ENCODE measurements at regions not wholly inside any gene's neighbourhood (a gene's known extent, or its start where the extent isn't known, plus 50 kb on each side); places are given as distances from the start of the nearest gene placed in this dataset.

DNA sequence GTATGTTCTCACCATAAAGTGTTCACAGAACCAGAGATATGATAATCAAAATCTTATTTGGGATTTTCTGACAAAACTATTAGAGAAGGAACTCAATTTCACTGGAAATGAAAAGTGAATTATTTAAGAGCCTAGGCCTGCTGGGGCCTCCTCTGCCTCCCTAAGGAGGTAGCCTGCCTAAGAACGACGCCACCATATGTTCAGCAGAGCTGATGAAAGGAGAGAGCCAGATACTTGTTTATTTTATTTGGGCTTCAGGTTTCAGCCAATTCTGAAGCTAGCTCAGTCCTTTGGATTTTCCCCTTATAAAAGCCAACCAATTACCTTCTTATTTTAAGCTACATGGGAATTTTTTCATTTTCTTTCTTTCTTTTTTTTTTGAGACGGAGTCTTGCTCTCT is 433.1 kb upstream of the MAP2 start:
- TF ChIP-seq, protein P1, sequence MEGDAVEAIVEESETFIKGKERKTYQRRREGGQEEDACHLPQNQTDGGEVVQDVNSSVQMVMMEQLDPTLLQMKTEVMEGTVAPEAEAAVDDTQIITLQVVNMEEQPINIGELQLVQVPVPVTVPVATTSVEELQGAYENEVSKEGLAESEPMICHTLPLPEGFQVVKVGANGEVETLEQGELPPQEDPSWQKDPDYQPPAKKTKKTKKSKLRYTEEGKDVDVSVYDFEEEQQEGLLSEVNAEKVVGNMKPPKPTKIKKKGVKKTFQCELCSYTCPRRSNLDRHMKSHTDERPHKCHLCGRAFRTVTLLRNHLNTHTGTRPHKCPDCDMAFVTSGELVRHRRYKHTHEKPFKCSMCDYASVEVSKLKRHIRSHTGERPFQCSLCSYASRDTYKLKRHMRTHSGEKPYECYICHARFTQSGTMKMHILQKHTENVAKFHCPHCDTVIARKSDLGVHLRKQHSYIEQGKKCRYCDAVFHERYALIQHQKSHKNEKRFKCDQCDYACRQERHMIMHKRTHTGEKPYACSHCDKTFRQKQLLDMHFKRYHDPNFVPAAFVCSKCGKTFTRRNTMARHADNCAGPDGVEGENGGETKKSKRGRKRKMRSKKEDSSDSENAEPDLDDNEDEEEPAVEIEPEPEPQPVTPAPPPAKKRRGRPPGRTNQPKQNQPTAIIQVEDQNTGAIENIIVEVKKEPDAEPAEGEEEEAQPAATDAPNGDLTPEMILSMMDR (IDR thresholded peaks at IDR 0.05): no peak
- H3K79me2 ChIP-seq (ENCODE audit: control insufficient read depth, insufficient read depth, low read length): no peaks in the 10 kb centered on the region
- no peaks in the 10 kb centered on the region for H3K4me1 ChIP-seq (ENCODE audit: control insufficient read depth in 2 of 2, insufficient read depth in 2 of 2, low read length in 2 of 2)
- H3K36me3 ChIP-seq (replicated peaks in 1 of 2; ENCODE audit: control extremely low read depth in 1 of 2, control insufficient read depth in 1 of 2, extremely low read depth in 1 of 2, insufficient read depth in 2 of 2, low read length in 1 of 2): no peaks in the 10 kb centered on the region
- Mint-ChIP-seq H3K4me3 (no peak overlapping the region), H3K9me3 (ENCODE audit: insufficient read depth) (no peaks in the 10 kb centered on the region), H3K27ac (no peak overlapping the region), H3K27me3 (no peaks in the 10 kb centered on the region), H3K4me1 (no peaks in the 10 kb centered on the region)
- ATAC-seq (ENCODE audit: low read depth) (no peak), DNase-seq (no peak)
- H3K9ac ChIP-seq (ENCODE audit: low read length): no peak overlapping the region
- no peak overlapping the region for H3K27ac ChIP-seq (ENCODE audit: low read length in 2 of 2)
- H2AFZ ChIP-seq (ENCODE audit: insufficient read depth, low read depth, low read length, poor library complexity, severe bottlenecking): no peak overlapping the region
- no peaks in the 10 kb centered on the region for H4K20me1 ChIP-seq (ENCODE audit: control insufficient read depth, insufficient read depth, low read length, poor library complexity, severe bottlenecking)
- H3K9me3 ChIP-seq (ENCODE audit: control extremely low read depth in 1 of 3, control insufficient read depth in 2 of 3, insufficient read depth in 1 of 3, low read length in 2 of 3): peaks cover 0 to 4% (median 0%) of the 10 kb centered on the region in 3 donors
- WGBS (ENCODE audit: insufficient coverage): 83% methylated on average over 1 of the region's 3 CpGs
- ChIA-PET POLR2A (no interaction called here), CTCF (interaction anchor here (0.7 kb wide), 1 partner anchor 582 kb away, joined by 5 read pairs; no protein-coding TSS in a partner anchor)
- intact Hi-C loops (cut with micrococcal nuclease): no loop called here
- no peaks in the 10 kb centered on the region for H3K27me3 ChIP-seq (replicated peaks in 1 of 4; ENCODE audit: control extremely low read depth in 1 of 4, control insufficient read depth in 3 of 4, insufficient read depth in 4 of 4, low read length in 3 of 4)
- no peak overlapping the region for H3K4me3 ChIP-seq (ENCODE audit: control extremely low read depth in 1 of 5, extremely low read depth in 1 of 5, insufficient read depth in 1 of 5, low read depth in 2 of 5, low read length in 4 of 5)
- H3K4me2 ChIP-seq (replicated peaks; ENCODE audit: low read depth, low read length, poor library complexity, severe bottlenecking): no peak overlapping the region

DNA sequence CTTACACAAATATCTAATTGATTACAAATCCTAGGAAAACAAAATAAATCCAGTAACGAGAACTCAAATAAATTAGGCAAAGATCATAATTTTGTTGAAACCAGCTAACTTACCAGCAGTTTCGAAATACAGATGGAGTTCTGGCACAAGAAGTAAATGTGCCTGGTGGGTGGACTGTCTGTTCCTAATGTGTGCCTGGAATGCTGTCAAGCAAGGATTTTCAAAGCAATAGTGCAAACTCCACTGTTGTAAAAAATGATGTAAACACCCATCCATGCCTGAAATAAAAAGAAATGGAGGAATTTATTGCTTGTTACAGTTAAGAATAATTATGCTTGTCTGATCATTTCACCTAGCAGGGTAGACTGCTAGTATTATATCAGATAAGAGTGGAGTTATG is 423.9 kb upstream of the MAP2 start:
- H3K27me3 ChIP-seq (replicated peaks in 1 of 4; ENCODE audit: control extremely low read depth in 1 of 4, control insufficient read depth in 3 of 4, insufficient read depth in 4 of 4, low read length in 3 of 4): no peaks in the 10 kb centered on the region
- no peak overlapping the region for H3K4me3 Mint-ChIP-seq
- no peaks in the 10 kb centered on the region for H3K79me2 ChIP-seq (ENCODE audit: control insufficient read depth, insufficient read depth, low read length)
- no peak overlapping the region for H3K4me3 ChIP-seq (ENCODE audit: control extremely low read depth in 1 of 5, extremely low read depth in 1 of 5, insufficient read depth in 1 of 5, low read depth in 2 of 5, low read length in 4 of 5)
- H3K27ac ChIP-seq (ENCODE audit: low read length in 2 of 2): no peak overlapping the region
- no peaks in the 10 kb centered on the region for H3K36me3 ChIP-seq (replicated peaks in 1 of 2; ENCODE audit: control extremely low read depth in 1 of 2, control insufficient read depth in 1 of 2, extremely low read depth in 1 of 2, insufficient read depth in 2 of 2, low read length in 1 of 2)
- intact Hi-C loops (cut with micrococcal nuclease): no loop called here
- ChIA-PET CTCF (no interaction called here), POLR2A (no interaction called here)
- DNase-seq: no peak
- H4K20me1 ChIP-seq (ENCODE audit: control insufficient read depth, insufficient read depth, low read length, poor library complexity, severe bottlenecking): no peaks in the 10 kb centered on the region
- peaks cover 0 to 5% (median 0%) of the 10 kb centered on the region in 3 donors for H3K9me3 ChIP-seq (ENCODE audit: control extremely low read depth in 1 of 3, control insufficient read depth in 2 of 3, insufficient read depth in 1 of 3, low read length in 2 of 3)
- TF ChIP-seq, protein P1 (IDR thresholded peaks at IDR 0.05): no peak
- TF ChIP-seq EZH2 (IDR thresholded peaks at IDR 0.05; ENCODE audit: borderline replicate concordance, insufficient read depth, low read depth, low read length, poor library complexity, severe bottlenecking): no peak
- no peaks in the 10 kb centered on the region for H3K4me1 ChIP-seq (ENCODE audit: control insufficient read depth in 2 of 2, insufficient read depth in 2 of 2, low read length in 2 of 2)
- H3K4me2 ChIP-seq (replicated peaks; ENCODE audit: low read depth, low read length, poor library complexity, severe bottlenecking): no peak overlapping the region
- no peak overlapping the region for H2AFZ ChIP-seq (ENCODE audit: insufficient read depth, low read depth, low read length, poor library complexity, severe bottlenecking)
- no peaks in the 10 kb centered on the region for H3K9me3 Mint-ChIP-seq (ENCODE audit: insufficient read depth)
- no peak overlapping the region for H3K27ac Mint-ChIP-seq
- H3K27me3 Mint-ChIP-seq: no peaks in the 10 kb centered on the region
- no peak for ATAC-seq (ENCODE audit: low read depth)
- no peak overlapping the region for H3K9ac ChIP-seq (ENCODE audit: low read length)
- H3K4me1 Mint-ChIP-seq: no peaks in the 10 kb centered on the region
- 100% methylated on average over 1 of the region's 2 CpGs for WGBS (ENCODE audit: insufficient coverage)
